ENCODE measurements at regions not wholly inside any gene's neighbourhood (a gene's known extent, or its start where the extent isn't known, plus 50 kb on each side); places are given as distances from the start of the nearest gene placed in this dataset.

GRCh38 chr7:106415433-106415832, 130.7 kb upstream of the NAMPT start:
- DNase-seq (ENCODE audit: low read depth), result no peak
- TF ChIP-seq CTCF (IDR thresholded peaks at IDR 0.05; ENCODE audit: insufficient read depth, low read length, poor library complexity, severe bottlenecking), result no peak
- Histone ChIP-seq H3K27me3 (ENCODE audit: control insufficient read depth, insufficient read depth, low read length) (no peaks in the 10 kb centered on the region), H3K4me3 (ENCODE audit: low read depth, low read length) (no peak overlapping the region), H3K36me3 (ENCODE audit: control insufficient read depth, insufficient read depth, low read length) (no peaks in the 10 kb centered on the region)

GRCh38 chr7:106413446-106413845, 128.7 kb upstream of the NAMPT start:
- Histone ChIP-seq H3K27me3 (ENCODE audit: control insufficient read depth, insufficient read depth, low read length) (no peaks in the 10 kb centered on the region), H3K36me3 (ENCODE audit: control insufficient read depth, insufficient read depth, low read length) (no peaks in the 10 kb centered on the region), H3K4me3 (ENCODE audit: low read depth, low read length) (no peak overlapping the region)
- TF ChIP-seq CTCF (IDR thresholded peaks at IDR 0.05; ENCODE audit: insufficient read depth, low read length, poor library complexity, severe bottlenecking), result no peak
- no peak for DNase-seq (ENCODE audit: low read depth)

- Histone ChIP-seq H3K4me3 (ENCODE audit: low read depth, low read length) (no peak overlapping the region), H3K27me3 (ENCODE audit: control insufficient read depth, insufficient read depth, low read length) (no peaks in the 10 kb centered on the region), H3K36me3 (ENCODE audit: control insufficient read depth, insufficient read depth, low read length) (no peaks in the 10 kb centered on the region)
- DNase-seq (ENCODE audit: low read depth), result no peak
- TF ChIP-seq CTCF (IDR thresholded peaks at IDR 0.05; ENCODE audit: insufficient read depth, low read length, poor library complexity, severe bottlenecking), result no peak
Observed at GRCh38 chr7:106405697-106406141, 120.9 kb upstream of the NAMPT start.

- no peak overlapping the region for H3K4me3 ChIP-seq (ENCODE audit: low read depth, low read length)
Observed at GRCh38 chr7:106402898-106403297, 118.1 kb upstream of the NAMPT start.

GRCh38 chr7:106400923-106401322, 116.1 kb upstream of the NAMPT start:
- Histone ChIP-seq H3K27me3 (ENCODE audit: control insufficient read depth, insufficient read depth, low read length) (no peaks in the 10 kb centered on the region), H3K36me3 (ENCODE audit: control insufficient read depth, insufficient read depth, low read length) (no peaks in the 10 kb centered on the region), H3K4me3 (ENCODE audit: low read depth, low read length) (no peak overlapping the region)
- DNase-seq (ENCODE audit: low read depth), result no peak
- TF ChIP-seq CTCF (IDR thresholded peaks at IDR 0.05; ENCODE audit: insufficient read depth, low read length, poor library complexity, severe bottlenecking), result no peak

More at GRCh38 chr7:106402898-106403297, 118.1 kb upstream of the NAMPT start:
- DNase-seq (ENCODE audit: low read depth), result no peak
- H3K36me3 ChIP-seq (ENCODE audit: control insufficient read depth, insufficient read depth, low read length), result no peaks in the 10 kb centered on the region
- H3K27me3 ChIP-seq (ENCODE audit: control insufficient read depth, insufficient read depth, low read length), result no peaks in the 10 kb centered on the region
- no peak for TF ChIP-seq CTCF (IDR thresholded peaks at IDR 0.05; ENCODE audit: insufficient read depth, low read length, poor library complexity, severe bottlenecking)

- no peak for DNase-seq (ENCODE audit: low read depth)
- TF ChIP-seq CTCF (IDR thresholded peaks at IDR 0.05; ENCODE audit: insufficient read depth, low read length, poor library complexity, severe bottlenecking), result no peak
- no peaks in the 10 kb centered on the region for H3K36me3 ChIP-seq (ENCODE audit: control insufficient read depth, insufficient read depth, low read length)
- no peak overlapping the region for H3K4me3 ChIP-seq (ENCODE audit: low read depth, low read length)
- no peaks in the 10 kb centered on the region for H3K27me3 ChIP-seq (ENCODE audit: control insufficient read depth, insufficient read depth, low read length)
Observed at GRCh38 chr7:106398786-106399185, 114.0 kb upstream of the NAMPT start.

Measured in kidney epithelial cell (primary cell).